PC-3 (cell line): ENCODE measurements at regions not wholly inside any gene's neighbourhood (a gene's known extent, or its start where the extent isn't known, plus 50 kb on each side); places are given as distances from the start of the nearest gene placed in this dataset.

Experiments used
- EZH2 ChIP-seq: fragments of 300-600 bp; sonication (generic); IDR thresholded peaks from one replicate; pipeline ENCODE4 v1.6.1; 2017; ENCODE audit warnings: antibody characterized with exemption, mild to moderate bottlenecking, low read length; ENCODE audit not compliant: unreplicated experiment
- EZH2phosphoT487 ChIP-seq: fragments of 300-600 bp; sonication (generic); IDR thresholded peaks from 2 replicates; pipeline ENCODE4 v1.6.1; 2018; ENCODE audit warnings: mild to moderate bottlenecking, antibody characterized with exemption, low read length, borderline replicate concordance
- TF ChIP-seq, protein P1 (sequence below): fragments of 300-600 bp; sonication (generic); conservative IDR thresholded peaks from 2 replicates; pipeline ENCODE4 v1.5.1; 2017; ENCODE audit warnings: antibody characterized with exemption, low read depth, mild to moderate bottlenecking, low read length

DNA sequence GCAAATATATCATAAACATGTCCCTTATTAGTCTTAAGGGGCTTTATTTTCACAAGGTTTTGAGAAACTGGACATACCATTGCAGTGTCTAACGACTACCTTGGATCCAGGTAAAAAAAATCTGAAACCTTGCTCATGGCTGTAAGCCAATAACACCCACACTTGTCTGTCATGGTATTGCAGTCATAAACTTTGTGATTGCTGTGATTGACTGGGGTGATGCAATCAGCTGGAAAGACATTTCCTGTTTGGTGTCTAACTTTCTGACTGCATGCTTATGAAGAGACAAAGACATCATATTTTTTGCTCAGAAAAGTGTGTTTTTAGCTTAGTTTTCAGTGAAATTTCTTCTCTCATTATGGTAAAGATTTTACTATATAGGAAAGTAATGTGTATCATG is 635.0 kb downstream of the TSN start:
- TF ChIP-seq, protein P1, sequence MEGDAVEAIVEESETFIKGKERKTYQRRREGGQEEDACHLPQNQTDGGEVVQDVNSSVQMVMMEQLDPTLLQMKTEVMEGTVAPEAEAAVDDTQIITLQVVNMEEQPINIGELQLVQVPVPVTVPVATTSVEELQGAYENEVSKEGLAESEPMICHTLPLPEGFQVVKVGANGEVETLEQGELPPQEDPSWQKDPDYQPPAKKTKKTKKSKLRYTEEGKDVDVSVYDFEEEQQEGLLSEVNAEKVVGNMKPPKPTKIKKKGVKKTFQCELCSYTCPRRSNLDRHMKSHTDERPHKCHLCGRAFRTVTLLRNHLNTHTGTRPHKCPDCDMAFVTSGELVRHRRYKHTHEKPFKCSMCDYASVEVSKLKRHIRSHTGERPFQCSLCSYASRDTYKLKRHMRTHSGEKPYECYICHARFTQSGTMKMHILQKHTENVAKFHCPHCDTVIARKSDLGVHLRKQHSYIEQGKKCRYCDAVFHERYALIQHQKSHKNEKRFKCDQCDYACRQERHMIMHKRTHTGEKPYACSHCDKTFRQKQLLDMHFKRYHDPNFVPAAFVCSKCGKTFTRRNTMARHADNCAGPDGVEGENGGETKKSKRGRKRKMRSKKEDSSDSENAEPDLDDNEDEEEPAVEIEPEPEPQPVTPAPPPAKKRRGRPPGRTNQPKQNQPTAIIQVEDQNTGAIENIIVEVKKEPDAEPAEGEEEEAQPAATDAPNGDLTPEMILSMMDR, result no peak
- TF ChIP-seq EZH2 (no peak), EZH2phosphoT487 (no peak)
